ENCODE measurements at regions not wholly inside any gene's neighbourhood (a gene's known extent, or its start where the extent isn't known, plus 50 kb on each side); places are given as distances from the start of the nearest gene placed in this dataset.

DNA sequence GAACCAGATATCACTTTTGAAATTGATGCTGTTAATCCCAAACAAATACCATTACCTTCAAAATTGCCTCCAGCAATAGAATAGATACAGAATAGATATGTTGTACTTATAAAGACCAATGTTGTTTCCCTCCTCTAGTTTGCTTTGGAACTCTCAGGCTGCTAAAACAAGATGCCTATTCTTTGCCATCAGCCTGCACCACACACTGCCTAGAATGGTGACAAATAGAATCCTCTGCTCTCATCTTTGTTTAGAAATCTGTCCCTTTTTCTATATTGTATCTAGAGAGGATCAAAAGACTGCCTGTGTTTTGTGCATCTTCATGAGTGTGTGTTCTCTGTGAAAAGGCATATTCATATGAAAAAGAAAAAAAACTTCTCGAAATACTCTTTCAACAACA is 349.2 kb upstream of the CCDC54 start:
- DNase-seq (ENCODE audit: low spot score) = no peak
- TF ChIP-seq, protein P1, sequence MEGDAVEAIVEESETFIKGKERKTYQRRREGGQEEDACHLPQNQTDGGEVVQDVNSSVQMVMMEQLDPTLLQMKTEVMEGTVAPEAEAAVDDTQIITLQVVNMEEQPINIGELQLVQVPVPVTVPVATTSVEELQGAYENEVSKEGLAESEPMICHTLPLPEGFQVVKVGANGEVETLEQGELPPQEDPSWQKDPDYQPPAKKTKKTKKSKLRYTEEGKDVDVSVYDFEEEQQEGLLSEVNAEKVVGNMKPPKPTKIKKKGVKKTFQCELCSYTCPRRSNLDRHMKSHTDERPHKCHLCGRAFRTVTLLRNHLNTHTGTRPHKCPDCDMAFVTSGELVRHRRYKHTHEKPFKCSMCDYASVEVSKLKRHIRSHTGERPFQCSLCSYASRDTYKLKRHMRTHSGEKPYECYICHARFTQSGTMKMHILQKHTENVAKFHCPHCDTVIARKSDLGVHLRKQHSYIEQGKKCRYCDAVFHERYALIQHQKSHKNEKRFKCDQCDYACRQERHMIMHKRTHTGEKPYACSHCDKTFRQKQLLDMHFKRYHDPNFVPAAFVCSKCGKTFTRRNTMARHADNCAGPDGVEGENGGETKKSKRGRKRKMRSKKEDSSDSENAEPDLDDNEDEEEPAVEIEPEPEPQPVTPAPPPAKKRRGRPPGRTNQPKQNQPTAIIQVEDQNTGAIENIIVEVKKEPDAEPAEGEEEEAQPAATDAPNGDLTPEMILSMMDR (IDR thresholded peaks at IDR 0.05; ENCODE audit: extremely low read depth, missing control alignments) = no peak

DNA sequence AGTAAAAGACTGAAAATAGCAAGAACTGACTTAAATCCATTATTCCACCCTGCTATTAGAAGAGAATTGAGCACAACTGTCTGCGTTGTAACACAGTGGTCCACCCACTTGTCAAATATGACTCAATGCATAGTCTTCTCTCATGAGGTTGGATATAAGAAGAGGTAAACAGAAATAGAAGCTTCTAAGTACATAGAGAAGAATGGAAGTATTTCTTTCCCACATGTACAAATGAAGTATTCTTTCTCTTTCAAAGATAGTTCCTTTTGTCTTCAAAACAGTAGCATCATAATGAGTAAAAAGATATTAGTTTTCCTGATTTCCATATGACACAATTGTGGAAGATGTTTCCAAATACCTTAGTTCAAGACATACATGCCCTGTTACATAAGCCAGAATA is 348.6 kb upstream of the CCDC54 start:
- no peak for DNase-seq (ENCODE audit: low spot score)
- TF ChIP-seq, protein P1 (IDR thresholded peaks at IDR 0.05; ENCODE audit: extremely low read depth, missing control alignments) = no peak

DNA sequence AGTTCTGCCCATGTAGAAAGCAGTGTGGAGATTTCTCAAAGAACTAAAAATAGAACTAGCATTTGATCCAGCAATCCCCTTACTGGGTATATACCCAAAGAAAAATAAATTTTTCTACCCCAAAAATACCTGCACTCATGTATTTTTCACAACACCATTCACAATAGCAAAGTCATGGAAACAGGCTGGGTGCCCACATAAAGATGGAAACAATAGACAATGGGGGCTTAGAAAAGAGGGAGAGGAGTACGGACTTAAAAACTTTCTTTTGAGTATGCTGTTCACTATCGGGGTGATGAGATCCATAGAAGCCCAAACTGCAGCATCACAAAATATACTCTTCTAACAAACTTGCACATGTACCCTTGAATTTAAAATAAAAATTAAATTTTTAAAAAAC is 345.1 kb upstream of the CCDC54 start:
- DNase-seq (ENCODE audit: low spot score) = no peak
- TF ChIP-seq, protein P1 (IDR thresholded peaks at IDR 0.05; ENCODE audit: extremely low read depth, missing control alignments) = no peak

DNA sequence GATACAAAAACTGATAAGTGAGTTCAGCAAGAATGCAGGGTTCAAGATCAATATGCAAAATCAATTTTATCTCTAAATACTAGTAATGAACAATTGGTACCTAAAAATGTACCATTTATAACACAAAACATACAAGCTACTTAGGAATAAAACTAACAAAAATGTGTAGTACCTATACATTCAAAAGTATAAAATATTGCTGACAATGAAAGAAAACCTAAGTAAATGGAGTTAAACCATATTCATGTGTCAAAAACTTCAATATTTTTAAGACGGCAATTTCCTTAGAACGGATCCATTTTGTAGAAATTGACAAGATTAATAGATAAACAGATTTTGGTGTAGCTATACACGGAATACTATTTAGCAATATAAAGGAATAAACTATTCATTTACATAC is 343.1 kb upstream of the CCDC54 start:
- TF ChIP-seq, protein P1 (IDR thresholded peaks at IDR 0.05; ENCODE audit: extremely low read depth, missing control alignments) = no peak
- no peak for DNase-seq (ENCODE audit: low spot score)

DNA sequence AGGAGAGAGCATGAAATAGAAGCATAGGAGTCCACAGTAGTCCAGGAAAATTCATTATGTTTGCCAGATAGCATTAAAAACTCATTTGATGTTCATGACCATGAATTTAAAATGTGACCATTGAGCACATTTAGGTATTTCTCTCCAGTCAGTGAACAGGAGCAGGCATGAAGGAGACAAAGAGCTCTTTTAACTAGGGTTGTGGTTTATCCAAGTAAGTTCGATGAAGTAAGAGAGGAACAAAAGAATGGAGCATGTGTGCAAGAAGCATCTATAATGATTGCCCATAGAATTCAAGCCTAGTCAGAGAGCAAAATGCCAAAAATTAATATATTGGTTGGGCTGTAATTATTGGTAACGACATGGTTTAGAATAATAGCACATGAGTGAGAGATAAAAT is 342.1 kb upstream of the CCDC54 start:
- TF ChIP-seq, protein P1 (IDR thresholded peaks at IDR 0.05; ENCODE audit: extremely low read depth, missing control alignments) = no peak
- no peak for DNase-seq (ENCODE audit: low spot score)

DNA sequence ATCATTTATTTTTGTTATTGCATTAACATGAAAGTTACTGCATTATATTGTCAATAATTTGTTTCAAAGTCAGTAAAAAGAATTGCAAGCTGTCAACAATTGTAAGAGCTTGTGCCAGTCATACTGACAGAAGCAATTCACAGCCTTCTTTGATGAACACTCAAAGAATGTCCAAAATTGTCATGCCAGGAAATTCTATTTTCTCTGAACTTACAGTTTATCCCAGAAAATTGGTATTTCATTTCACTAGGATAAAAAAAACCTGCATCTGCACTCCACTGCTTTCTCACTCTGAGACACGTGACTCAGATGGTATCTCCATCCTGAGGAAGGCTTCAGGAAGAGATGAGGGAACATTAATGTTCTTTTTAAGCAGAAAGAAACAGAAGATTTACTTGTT is 332.6 kb upstream of the CCDC54 start:
- TF ChIP-seq, protein P1 (IDR thresholded peaks at IDR 0.05; ENCODE audit: extremely low read depth, missing control alignments) = no peak
- DNase-seq (ENCODE audit: low spot score) = no peak

DNA sequence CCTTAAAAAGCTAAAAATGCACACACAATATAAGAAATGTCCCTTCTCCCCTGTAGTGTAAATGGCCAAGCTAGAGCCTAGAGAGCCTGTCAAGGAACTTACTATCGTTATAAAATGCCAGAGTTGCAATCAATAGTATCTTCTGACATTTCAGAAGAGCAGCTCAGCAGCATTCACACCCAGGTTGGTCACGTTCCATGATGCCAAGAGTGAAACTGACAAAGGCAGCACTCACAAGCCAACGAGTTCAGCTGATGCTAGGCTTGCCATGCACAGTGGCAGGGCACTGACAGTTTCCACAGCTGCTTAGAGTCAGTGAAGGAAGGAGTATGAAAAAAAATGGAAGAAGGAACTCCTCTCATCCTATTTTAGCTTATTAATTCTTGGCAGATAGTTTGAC is 331.4 kb upstream of the CCDC54 start:
- TF ChIP-seq, protein P1 (IDR thresholded peaks at IDR 0.05; ENCODE audit: extremely low read depth, missing control alignments) = no peak
- DNase-seq (ENCODE audit: low spot score) = no peak

All from GM20000 (cell line).